Calu3 (cell line): ENCODE measurements at regions not wholly inside any gene's neighbourhood (a gene's known extent, or its start where the extent isn't known, plus 50 kb on each side); places are given as distances from the start of the nearest gene placed in this dataset.

Source experiments
- BruUV-seq: library from RNA; stranded (reverse); fragments of 400-500 nt; replicated peaks from 2 replicates; lab custom pipeline; 2021; lab: Mats Ljungman, UMichigan
- CTCF ChIA-PET: fragments of 300-600 bp; sonication (Branson Sonifier 250); formaldehyde crosslinking; loops from one replicate; lab custom pipeline; 2022; ENCODE audit warnings: antibody characterized with exemption; lab: Charles Lee
- DNase-seq: peaks from one replicate; pipeline ENCODE4 v3.0.0; 2022
- H3K27ac Mint-ChIP-seq: one replicate; pipeline ENCODE4 v1.8.0; 2022; ENCODE audit warnings: mixed read lengths; ENCODE audit not compliant: unreplicated experiment
- H3K27me3 Mint-ChIP-seq: one replicate; pipeline ENCODE4 v1.8.0; 2022; ENCODE audit warnings: mixed read lengths; ENCODE audit not compliant: unreplicated experiment
- H3K36me3 Mint-ChIP-seq: one replicate; pipeline ENCODE4 v1.8.0; 2022; ENCODE audit warnings: mild to moderate bottlenecking, moderate library complexity, mixed read lengths; ENCODE audit not compliant: insufficient read depth, unreplicated experiment
- H3K4me1 Mint-ChIP-seq: one replicate; pipeline ENCODE4 v1.8.0; 2022; ENCODE audit warnings: mild to moderate bottlenecking, low read depth, mixed read lengths; ENCODE audit not compliant: unreplicated experiment
- H3K4me3 Mint-ChIP-seq: one replicate; pipeline ENCODE4 v1.8.0; 2022; ENCODE audit warnings: mild to moderate bottlenecking, low read depth, moderate library complexity, mixed read lengths; ENCODE audit not compliant: unreplicated experiment
- H3K9me3 Mint-ChIP-seq: one replicate; pipeline ENCODE4 v1.8.0; 2022; ENCODE audit warnings: low read depth, mixed read lengths; ENCODE audit not compliant: unreplicated experiment
- intact Hi-C: fragments of 100-400 bp; cut with micrococcal nuclease; formaldehyde crosslinking; loops from one replicate; pipeline ENCODE4 v1.10.0; 2022; ENCODE audit not compliant: unreplicated experiment
- TF ChIP-seq, protein P1 (sequence below): fragments of 200-600 bp; IDR thresholded peaks from one replicate; pipeline ENCODE4 v1.8.0; 2022; ENCODE audit warnings: antibody characterized with exemption; ENCODE audit not compliant: unreplicated experiment

- BruUV-seq = no TSS peak
- Mint-ChIP-seq H3K9me3 (peaks cover 25% of the 10 kb centered on the region), H3K27me3 (peaks cover 73% of the 10 kb centered on the region), H3K36me3 (no peaks in the 10 kb centered on the region), H3K4me3 (no peak overlapping the region), H3K4me1 (no peaks in the 10 kb centered on the region), H3K27ac (no peak overlapping the region)
- TF ChIP-seq, protein P1, sequence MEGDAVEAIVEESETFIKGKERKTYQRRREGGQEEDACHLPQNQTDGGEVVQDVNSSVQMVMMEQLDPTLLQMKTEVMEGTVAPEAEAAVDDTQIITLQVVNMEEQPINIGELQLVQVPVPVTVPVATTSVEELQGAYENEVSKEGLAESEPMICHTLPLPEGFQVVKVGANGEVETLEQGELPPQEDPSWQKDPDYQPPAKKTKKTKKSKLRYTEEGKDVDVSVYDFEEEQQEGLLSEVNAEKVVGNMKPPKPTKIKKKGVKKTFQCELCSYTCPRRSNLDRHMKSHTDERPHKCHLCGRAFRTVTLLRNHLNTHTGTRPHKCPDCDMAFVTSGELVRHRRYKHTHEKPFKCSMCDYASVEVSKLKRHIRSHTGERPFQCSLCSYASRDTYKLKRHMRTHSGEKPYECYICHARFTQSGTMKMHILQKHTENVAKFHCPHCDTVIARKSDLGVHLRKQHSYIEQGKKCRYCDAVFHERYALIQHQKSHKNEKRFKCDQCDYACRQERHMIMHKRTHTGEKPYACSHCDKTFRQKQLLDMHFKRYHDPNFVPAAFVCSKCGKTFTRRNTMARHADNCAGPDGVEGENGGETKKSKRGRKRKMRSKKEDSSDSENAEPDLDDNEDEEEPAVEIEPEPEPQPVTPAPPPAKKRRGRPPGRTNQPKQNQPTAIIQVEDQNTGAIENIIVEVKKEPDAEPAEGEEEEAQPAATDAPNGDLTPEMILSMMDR = no peak
- intact Hi-C loops = no loop called here
- CTCF ChIA-PET = no interaction called here
- DNase-seq = no peak
These were observed 128.9 kb upstream of the OTOS start for GRCh38 chr2:240269380-240269779.

DNA sequence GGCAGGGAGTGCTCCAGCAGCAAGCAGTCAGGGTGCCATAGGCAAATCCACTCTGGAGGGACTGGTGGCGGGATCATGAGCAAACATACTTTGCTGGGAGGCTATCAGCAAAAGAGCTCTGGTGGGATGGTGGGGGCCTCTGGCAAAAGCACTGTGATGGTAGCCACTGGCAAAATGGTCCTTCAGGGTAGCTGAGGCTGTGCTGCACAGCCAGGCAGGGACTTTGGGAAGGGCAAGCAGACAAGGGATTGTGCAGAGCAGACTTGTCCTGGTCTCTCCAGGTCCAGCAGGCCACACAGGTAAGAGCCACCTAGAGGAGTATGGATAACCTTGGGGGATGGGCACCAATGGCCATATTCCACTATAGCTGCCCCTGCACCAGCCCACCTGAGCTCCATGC is 129.4 kb upstream of the OTOS start:
- TF ChIP-seq, protein P1 = no peak
- Mint-ChIP-seq H3K27me3 (peaks cover 75% of the 10 kb centered on the region), H3K27ac (no peak overlapping the region), H3K4me1 (no peaks in the 10 kb centered on the region), H3K4me3 (no peak overlapping the region), H3K9me3 (peaks cover 25% of the 10 kb centered on the region), H3K36me3 (no peaks in the 10 kb centered on the region)
- intact Hi-C loops = no loop called here
- BruUV-seq = no TSS peak
- CTCF ChIA-PET = no interaction called here
- DNase-seq = no peak

DNA sequence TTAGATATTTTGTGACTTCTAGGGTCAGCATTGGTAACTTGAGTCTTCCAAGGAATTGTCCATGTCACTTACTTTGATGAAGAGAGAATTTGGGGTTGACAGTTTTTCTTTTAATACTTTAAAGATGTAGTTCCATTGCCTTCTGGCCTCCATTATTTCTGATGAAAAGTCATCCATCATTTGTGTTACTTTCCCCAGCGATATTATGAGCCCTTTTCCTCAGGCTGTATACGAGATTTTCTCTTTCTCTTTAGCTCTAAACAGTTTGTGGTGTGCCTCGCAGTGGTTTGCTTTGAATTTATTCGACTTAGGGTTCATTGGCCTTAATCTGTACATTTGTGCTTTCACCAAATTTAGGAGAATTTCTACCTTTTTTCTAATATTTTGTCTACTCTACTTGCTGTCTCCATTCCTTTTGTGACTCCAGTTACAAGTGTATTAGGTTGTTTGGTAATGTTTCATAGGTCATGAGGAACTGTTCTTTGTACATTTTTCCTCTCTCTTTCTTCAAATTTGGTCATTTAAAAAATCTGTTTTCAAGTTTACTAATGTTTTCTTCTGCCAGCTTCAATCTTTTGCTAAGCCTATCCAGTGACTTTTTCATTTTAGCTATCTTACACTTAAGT is 131.4 kb upstream of the OTOS start:
- Mint-ChIP-seq H3K4me1 (no peaks in the 10 kb centered on the region), H3K27me3 (peaks cover 75% of the 10 kb centered on the region), H3K9me3 (peaks cover 21% of the 10 kb centered on the region), H3K27ac (no peak overlapping the region), H3K36me3 (no peaks in the 10 kb centered on the region), H3K4me3 (no peak overlapping the region)
- DNase-seq = no peak
- intact Hi-C loops = no loop called here
- CTCF ChIA-PET = no interaction called here
- BruUV-seq = no TSS peak
- TF ChIP-seq, protein P1 = no peak

DNA sequence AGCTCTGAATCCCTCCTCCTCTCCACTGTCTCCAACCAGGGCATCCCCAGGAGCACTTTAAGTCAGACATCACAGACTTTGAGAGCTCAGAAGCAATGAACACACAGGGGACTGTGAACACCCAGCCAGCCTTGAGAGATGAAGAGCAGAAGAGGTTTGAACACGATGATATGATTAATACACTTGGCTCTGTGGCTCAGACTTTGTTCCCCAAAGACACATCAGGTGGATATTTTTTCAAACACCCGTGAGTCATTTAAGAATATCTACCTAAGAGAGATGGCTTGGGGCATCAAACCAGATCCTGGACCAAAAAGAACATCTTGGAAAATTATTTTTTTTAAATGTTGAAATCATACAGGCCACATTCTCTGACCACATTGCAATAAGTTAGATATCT is 134.9 kb upstream of the OTOS start:
- Mint-ChIP-seq H3K4me3 (no peak overlapping the region), H3K27me3 (peaks cover 71% of the 10 kb centered on the region), H3K9me3 (peaks cover 19% of the 10 kb centered on the region), H3K27ac (no peak overlapping the region), H3K4me1 (no peaks in the 10 kb centered on the region), H3K36me3 (no peaks in the 10 kb centered on the region)
- BruUV-seq = no TSS peak
- no peak for DNase-seq
- CTCF ChIA-PET = no interaction called here
- TF ChIP-seq, protein P1 = no peak
- intact Hi-C loops = no loop called here
